HFF-Myc (cell line): ENCODE measurements at regions not wholly inside any gene's neighbourhood (a gene's known extent, or its start where the extent isn't known, plus 50 kb on each side); places are given as distances from the start of the nearest gene placed in this dataset.

Source experiments
- DNase-seq: peaks from one replicate; pipeline ENCODE4 v3.0.0-alpha.2; 2011; ENCODE audit warnings: low read depth; ENCODE audit errors: extremely low read depth
- H3K4me3 ChIP-seq: replicated peaks from 2 replicates; pipeline ENCODE4 v1.5.1; 2011; ENCODE audit warnings: low read depth, mild to moderate bottlenecking, control low read depth, low read length
- TF ChIP-seq, protein P1 (sequence below): IDR thresholded peaks from 2 replicates; pipeline ENCODE4 v1.5.1; 2012; ENCODE audit warnings: mild to moderate bottlenecking, low read depth, low read length, control low read depth; ENCODE audit errors: missing control alignments

DNA sequence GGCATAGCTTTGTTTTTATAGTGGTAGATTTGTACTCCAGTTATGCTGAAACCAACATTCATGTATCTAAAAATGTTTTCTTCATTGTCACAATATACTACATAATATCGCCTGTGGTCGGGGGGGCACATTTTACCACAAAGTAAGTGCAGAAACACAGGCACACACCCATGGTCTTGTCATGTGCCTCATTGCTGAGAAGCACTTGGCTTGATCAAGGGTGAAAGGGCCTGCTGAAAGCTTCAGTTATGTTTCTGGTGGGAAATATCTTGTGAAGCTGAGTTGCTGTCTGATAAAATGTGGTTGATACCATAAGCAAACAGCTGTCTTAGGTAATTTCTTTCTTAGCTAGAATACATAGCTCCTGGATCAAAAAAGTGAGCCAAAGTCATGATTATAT is 393.1 kb downstream of the MAN2A1 start:
- H3K4me3 ChIP-seq = no peak overlapping the region
- no peak for DNase-seq
- TF ChIP-seq, protein P1, sequence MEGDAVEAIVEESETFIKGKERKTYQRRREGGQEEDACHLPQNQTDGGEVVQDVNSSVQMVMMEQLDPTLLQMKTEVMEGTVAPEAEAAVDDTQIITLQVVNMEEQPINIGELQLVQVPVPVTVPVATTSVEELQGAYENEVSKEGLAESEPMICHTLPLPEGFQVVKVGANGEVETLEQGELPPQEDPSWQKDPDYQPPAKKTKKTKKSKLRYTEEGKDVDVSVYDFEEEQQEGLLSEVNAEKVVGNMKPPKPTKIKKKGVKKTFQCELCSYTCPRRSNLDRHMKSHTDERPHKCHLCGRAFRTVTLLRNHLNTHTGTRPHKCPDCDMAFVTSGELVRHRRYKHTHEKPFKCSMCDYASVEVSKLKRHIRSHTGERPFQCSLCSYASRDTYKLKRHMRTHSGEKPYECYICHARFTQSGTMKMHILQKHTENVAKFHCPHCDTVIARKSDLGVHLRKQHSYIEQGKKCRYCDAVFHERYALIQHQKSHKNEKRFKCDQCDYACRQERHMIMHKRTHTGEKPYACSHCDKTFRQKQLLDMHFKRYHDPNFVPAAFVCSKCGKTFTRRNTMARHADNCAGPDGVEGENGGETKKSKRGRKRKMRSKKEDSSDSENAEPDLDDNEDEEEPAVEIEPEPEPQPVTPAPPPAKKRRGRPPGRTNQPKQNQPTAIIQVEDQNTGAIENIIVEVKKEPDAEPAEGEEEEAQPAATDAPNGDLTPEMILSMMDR = no peak

DNA sequence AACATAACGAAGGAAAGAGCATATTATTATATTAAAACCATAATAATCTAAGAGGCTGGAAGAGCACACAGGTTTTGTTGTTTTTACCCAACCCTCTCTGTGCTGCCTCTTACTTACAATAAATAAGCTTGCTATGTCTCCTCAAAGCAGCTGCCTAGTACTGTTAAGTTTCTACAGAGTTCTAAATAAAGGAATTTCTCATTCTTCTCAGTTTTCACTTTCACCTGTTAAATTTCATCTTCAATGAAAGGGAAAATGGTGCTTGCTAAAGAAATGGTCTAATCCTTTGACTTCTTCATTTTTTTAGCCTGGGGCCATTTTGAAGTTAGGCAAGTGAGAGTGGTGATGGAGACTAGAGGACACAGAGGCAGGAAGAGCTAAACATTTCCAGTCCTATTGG is 396.1 kb downstream of the MAN2A1 start:
- H3K4me3 ChIP-seq = no peak overlapping the region
- TF ChIP-seq, protein P1 = no peak
- no peak for DNase-seq

DNA sequence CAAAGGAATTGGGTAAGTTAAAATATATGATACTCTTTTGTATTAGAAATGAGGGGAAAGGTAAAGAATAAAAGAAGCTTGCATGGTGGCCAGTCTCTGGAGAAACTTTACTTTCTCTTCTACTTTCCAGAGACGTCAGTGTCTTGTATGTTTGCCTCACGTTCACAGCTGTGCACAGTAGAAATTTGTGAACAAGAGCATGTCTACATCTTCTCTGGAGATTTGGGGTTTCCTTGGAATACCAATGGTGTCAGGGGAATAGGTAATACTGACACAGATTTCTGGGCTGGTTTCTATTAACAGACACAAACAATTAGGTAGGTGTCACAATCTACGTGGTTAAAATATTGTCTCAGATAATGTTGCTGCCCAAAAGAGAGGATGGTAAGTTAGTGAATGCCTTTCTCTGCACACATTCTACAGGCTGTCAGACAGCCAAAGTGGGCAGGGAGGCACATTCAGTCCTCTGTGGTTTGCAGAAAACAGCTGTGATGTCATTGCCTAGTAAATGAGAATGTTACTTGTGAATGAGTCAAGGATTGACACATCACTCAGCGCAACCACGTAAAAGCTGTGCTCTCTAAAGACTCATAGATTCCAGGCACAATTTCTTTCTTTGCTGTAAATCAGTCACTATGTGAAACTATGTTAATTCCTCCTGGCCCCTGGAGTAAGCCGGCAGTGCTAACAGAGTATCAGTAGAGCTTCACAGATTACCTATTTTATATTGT is 397.1 kb downstream of the MAN2A1 start:
- peak; percentile 19 for DNase-seq
- TF ChIP-seq, protein P1 = no peak
- H3K4me3 ChIP-seq = no peak overlapping the region

DNA sequence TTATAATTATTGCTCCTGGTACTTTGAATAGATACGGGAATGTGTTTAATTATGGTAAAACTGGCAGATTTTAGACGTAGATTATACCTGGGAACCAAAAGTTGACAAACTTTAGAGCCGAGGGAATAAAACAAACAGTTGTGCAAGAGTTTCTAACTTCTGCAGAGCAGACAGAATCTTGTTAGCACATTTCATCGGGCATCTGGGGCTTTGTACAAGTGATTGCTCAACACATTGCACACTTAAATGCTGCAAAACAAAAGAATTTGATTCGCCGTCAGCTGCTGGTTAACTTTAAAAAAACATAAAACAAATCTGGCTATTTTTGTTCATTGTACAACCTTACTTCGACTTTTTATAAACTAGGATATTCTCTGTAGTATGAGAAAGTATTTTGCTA is 398.1 kb downstream of the MAN2A1 start:
- H3K4me3 ChIP-seq = no peak overlapping the region
- no peak for DNase-seq
- TF ChIP-seq, protein P1 = no peak

DNA sequence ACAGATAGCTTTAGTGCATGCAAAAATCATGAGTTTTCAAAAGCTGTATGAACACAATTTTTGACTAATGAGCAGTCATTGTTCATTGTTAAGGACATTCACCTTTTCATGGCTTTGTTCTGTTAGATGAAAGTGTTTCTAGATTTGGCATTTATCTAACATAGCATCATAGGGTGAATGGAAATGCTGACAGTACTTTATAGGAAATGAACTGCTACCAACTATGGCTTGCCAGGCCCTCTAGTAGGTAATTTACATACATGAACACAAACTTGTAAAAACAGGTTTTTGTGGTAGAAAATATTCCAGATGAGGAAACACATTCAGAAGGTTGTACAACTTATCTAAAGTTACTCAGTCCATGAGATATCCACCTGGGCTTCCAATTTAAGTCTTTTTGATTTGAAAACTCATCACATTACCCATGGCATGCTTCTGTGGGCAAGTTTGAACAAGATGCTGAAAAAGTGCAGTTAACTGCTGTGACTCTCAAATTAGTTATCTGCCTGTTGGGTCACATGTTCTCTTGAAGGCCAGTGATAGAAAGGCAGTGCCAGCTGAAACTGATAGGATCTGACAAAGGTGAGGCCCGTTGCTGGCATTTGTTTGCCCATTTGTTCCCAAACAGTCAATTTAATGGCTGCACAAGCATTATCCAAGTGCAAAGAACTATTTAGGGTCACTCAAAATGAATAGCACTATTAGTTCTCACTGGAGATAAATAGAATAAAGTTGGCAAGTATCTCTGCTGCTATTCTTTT is 399.1 kb downstream of the MAN2A1 start:
- H3K4me3 ChIP-seq = no peak overlapping the region
- TF ChIP-seq, protein P1 = no peak
- DNase-seq = no peak

DNA sequence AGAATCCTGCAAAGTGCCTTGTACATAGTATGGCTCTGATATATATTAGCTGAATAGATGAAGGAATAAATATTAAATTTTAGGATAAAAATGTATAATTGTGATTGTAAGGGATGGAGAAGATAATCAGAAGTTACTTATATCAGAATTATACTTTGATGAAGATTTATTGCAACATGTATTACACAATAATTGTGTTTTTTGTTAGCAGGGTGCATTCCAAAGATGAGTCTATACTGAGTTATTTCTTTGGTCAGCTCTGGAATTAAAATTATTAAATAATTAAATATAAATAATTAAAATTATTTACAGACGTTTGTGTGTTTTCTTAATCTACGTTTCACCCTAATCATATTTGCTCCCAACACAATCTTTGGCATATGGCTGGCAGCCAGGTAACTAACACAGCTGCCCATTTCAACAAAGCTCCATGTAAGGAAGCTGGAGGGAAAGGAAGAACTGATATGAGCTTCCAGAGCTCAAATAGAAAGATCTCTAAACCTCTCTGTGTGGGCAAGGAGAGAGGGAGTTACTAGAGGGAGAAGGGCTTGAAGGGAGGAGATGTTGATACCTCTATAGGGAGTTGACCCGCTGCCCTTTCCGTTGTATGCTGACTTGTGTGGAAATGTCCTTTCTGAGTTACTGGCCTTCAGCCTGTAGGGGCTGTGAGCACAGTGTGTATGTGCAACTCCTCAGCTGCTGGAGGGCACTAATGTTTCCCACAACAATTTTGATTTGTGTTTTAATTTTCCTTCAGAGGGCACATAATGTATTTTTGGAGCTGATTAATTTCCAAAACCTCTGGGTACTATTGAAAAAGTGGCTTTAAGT is 403.4 kb downstream of the MAN2A1 start:
- no peak for DNase-seq
- H3K4me3 ChIP-seq = no peak overlapping the region
- TF ChIP-seq, protein P1 = no peak
